Activated naive CD4-positive, alpha-beta T cell treated with anti-CD3 and anti-CD28 coated beads, Interleukin-2, amount 10 ng/mL, durations not matched to agents 7 days and 5 days (primary cell): ENCODE measurements at regions not wholly inside any gene's neighbourhood (a gene's known extent, or its start where the extent isn't known, plus 50 kb on each side); places are given as distances from the start of the nearest gene placed in this dataset.

ENCODE experiments used
- CTCF ChIA-PET: fragments of 350-600 bp; sonication (Branson Sonifier 250); formaldehyde crosslinking; loops from one replicate; lab custom pipeline; 2021; ENCODE audit warnings: antibody characterized with exemption; lab: Charles Lee
- DNase-seq: peaks from one replicate; pipeline ENCODE4 v3.0.0-alpha.2; 2020
- H3K27ac Mint-ChIP-seq: one replicate; pipeline ENCODE4 v1.8.0; 2021; ENCODE audit warnings: mild to moderate bottlenecking, moderate library complexity, mixed read lengths
- H3K27me3 Mint-ChIP-seq: one replicate; pipeline ENCODE4 v1.8.0; 2021; ENCODE audit warnings: mild to moderate bottlenecking, mixed read lengths
- H3K36me3 Mint-ChIP-seq: one replicate; pipeline ENCODE4 v1.8.0; 2021; ENCODE audit warnings: mixed read lengths
- H3K4me1 Mint-ChIP-seq: one replicate; pipeline ENCODE4 v1.8.0; 2021; ENCODE audit warnings: mixed read lengths
- H3K4me3 Mint-ChIP-seq: one replicate; pipeline ENCODE4 v1.8.0; 2021; ENCODE audit warnings: mild to moderate bottlenecking, moderate library complexity, mixed read lengths
- H3K9me3 Mint-ChIP-seq: one replicate; pipeline ENCODE4 v1.8.0; 2021; ENCODE audit warnings: mixed read lengths

GRCh38 chr6:66082914-66083313 is 375.9 kb upstream of the EYS start:
- DNase-seq = no peak
- H3K4me3 Mint-ChIP-seq = no peak overlapping the region
- H3K27ac Mint-ChIP-seq = no peak overlapping the region
- peaks cover 31% of the 10 kb centered on the region for H3K9me3 Mint-ChIP-seq
- no peaks in the 10 kb centered on the region for H3K36me3 Mint-ChIP-seq
- H3K27me3 Mint-ChIP-seq = no peaks in the 10 kb centered on the region
- H3K4me1 Mint-ChIP-seq = no peaks in the 10 kb centered on the region
- CTCF ChIA-PET = no interaction called here

GRCh38 chr6:66068907-66069306 is 361.9 kb upstream of the EYS start:
- no peaks in the 10 kb centered on the region for H3K36me3 Mint-ChIP-seq
- DNase-seq = no peak
- no peaks in the 10 kb centered on the region for H3K4me1 Mint-ChIP-seq
- no peak overlapping the region for H3K4me3 Mint-ChIP-seq
- H3K9me3 Mint-ChIP-seq = peaks cover 6% of the 10 kb centered on the region
- H3K27ac Mint-ChIP-seq = no peak overlapping the region
- no peaks in the 10 kb centered on the region for H3K27me3 Mint-ChIP-seq
- CTCF ChIA-PET = no interaction called here

- H3K27me3 Mint-ChIP-seq = no peaks in the 10 kb centered on the region
- DNase-seq = no peak
- no peaks in the 10 kb centered on the region for H3K4me1 Mint-ChIP-seq
- CTCF ChIA-PET = no interaction called here
- peaks cover 6% of the 10 kb centered on the region for H3K9me3 Mint-ChIP-seq
- H3K27ac Mint-ChIP-seq = no peak overlapping the region
- H3K4me3 Mint-ChIP-seq = no peak overlapping the region
- H3K36me3 Mint-ChIP-seq = no peaks in the 10 kb centered on the region
These were observed 361.0 kb upstream of the EYS start for GRCh38 chr6:66068033-66068432.

GRCh38 chr6:66065313-66065712 is 358.3 kb upstream of the EYS start:
- CTCF ChIA-PET = no interaction called here
- H3K4me3 Mint-ChIP-seq = no peak overlapping the region
- H3K9me3 Mint-ChIP-seq = peaks cover 2% of the 10 kb centered on the region

GRCh38 chr6:66057034-66057433 is 350.0 kb upstream of the EYS start:
- no peak overlapping the region for H3K27ac Mint-ChIP-seq
- H3K9me3 Mint-ChIP-seq = peaks cover 3% of the 10 kb centered on the region
- CTCF ChIA-PET = no interaction called here
- DNase-seq = no peak
- H3K27me3 Mint-ChIP-seq = no peaks in the 10 kb centered on the region
- H3K4me3 Mint-ChIP-seq = no peak overlapping the region
- H3K4me1 Mint-ChIP-seq = no peaks in the 10 kb centered on the region
- H3K36me3 Mint-ChIP-seq = no peaks in the 10 kb centered on the region

More at GRCh38 chr6:66065313-66065712, 358.3 kb upstream of the EYS start:
- H3K36me3 Mint-ChIP-seq = no peaks in the 10 kb centered on the region
- DNase-seq = no peak
- no peaks in the 10 kb centered on the region for H3K27me3 Mint-ChIP-seq
- no peaks in the 10 kb centered on the region for H3K4me1 Mint-ChIP-seq
- H3K27ac Mint-ChIP-seq = no peak overlapping the region

GRCh38 chr6:66054967-66055366 is 347.9 kb upstream of the EYS start:
- peaks cover 3% of the 10 kb centered on the region for H3K9me3 Mint-ChIP-seq
- no peak overlapping the region for H3K27ac Mint-ChIP-seq
- no peaks in the 10 kb centered on the region for H3K27me3 Mint-ChIP-seq
- CTCF ChIA-PET = no interaction called here
- no peak overlapping the region for H3K4me3 Mint-ChIP-seq
- DNase-seq = no peak
- H3K4me1 Mint-ChIP-seq = no peaks in the 10 kb centered on the region
- no peaks in the 10 kb centered on the region for H3K36me3 Mint-ChIP-seq

- Mint-ChIP-seq H3K9me3 (peaks cover 3% of the 10 kb centered on the region), H3K4me3 (no peak overlapping the region), H3K36me3 (no peaks in the 10 kb centered on the region), H3K27me3 (no peaks in the 10 kb centered on the region), H3K27ac (no peak overlapping the region), H3K4me1 (no peaks in the 10 kb centered on the region)
- CTCF ChIA-PET = no interaction called here
- no peak for DNase-seq
These were observed 344.8 kb upstream of the EYS start for GRCh38 chr6:66051812-66052211.

- H3K27ac Mint-ChIP-seq = no peak overlapping the region
- no peak overlapping the region for H3K4me3 Mint-ChIP-seq
- H3K27me3 Mint-ChIP-seq = no peaks in the 10 kb centered on the region
- H3K9me3 Mint-ChIP-seq = peaks cover 4% of the 10 kb centered on the region
- H3K36me3 Mint-ChIP-seq = no peaks in the 10 kb centered on the region
- CTCF ChIA-PET = no interaction called here
- no peak for DNase-seq
- no peaks in the 10 kb centered on the region for H3K4me1 Mint-ChIP-seq
These were observed 341.9 kb upstream of the EYS start for GRCh38 chr6:66048684-66049474.

- Mint-ChIP-seq H3K27me3 (no peaks in the 10 kb centered on the region), H3K36me3 (no peaks in the 10 kb centered on the region), H3K4me3 (no peak overlapping the region), H3K9me3 (peaks cover 7% of the 10 kb centered on the region), H3K27ac (no peak overlapping the region), H3K4me1 (no peaks in the 10 kb centered on the region)
- no peak for DNase-seq
- CTCF ChIA-PET = no interaction called here
These were observed 325.6 kb upstream of the EYS start for GRCh38 chr6:66032626-66033025.

GRCh38 chr6:66029391-66029790 is 322.4 kb upstream of the EYS start:
- Mint-ChIP-seq H3K36me3 (no peaks in the 10 kb centered on the region), H3K4me1 (no peaks in the 10 kb centered on the region), H3K4me3 (no peak overlapping the region), H3K27ac (no peak overlapping the region), H3K27me3 (no peaks in the 10 kb centered on the region), H3K9me3 (peaks cover 7% of the 10 kb centered on the region)
- CTCF ChIA-PET = no interaction called here
- DNase-seq = no peak

- no peak for DNase-seq
- H3K9me3 Mint-ChIP-seq = peaks cover 5% of the 10 kb centered on the region
- H3K4me3 Mint-ChIP-seq = no peak overlapping the region
- CTCF ChIA-PET = no interaction called here
- H3K4me1 Mint-ChIP-seq = no peaks in the 10 kb centered on the region
- H3K27ac Mint-ChIP-seq = no peak overlapping the region
- no peaks in the 10 kb centered on the region for H3K36me3 Mint-ChIP-seq
- no peaks in the 10 kb centered on the region for H3K27me3 Mint-ChIP-seq
These were observed 292.3 kb upstream of the EYS start for GRCh38 chr6:65999288-65999791.

- no peak overlapping the region for H3K27ac Mint-ChIP-seq
- CTCF ChIA-PET = no interaction called here
These were observed 291.5 kb upstream of the EYS start for GRCh38 chr6:65998544-65998943.

GRCh38 chr6:65997539-65997938 is 290.5 kb upstream of the EYS start:
- H3K27me3 Mint-ChIP-seq = no peaks in the 10 kb centered on the region
- no peak overlapping the region for H3K4me3 Mint-ChIP-seq
- CTCF ChIA-PET = no interaction called here
- no peak for DNase-seq
- no peak overlapping the region for H3K27ac Mint-ChIP-seq
- H3K36me3 Mint-ChIP-seq = no peaks in the 10 kb centered on the region
- H3K9me3 Mint-ChIP-seq = peaks cover 5% of the 10 kb centered on the region
- no peaks in the 10 kb centered on the region for H3K4me1 Mint-ChIP-seq

More at GRCh38 chr6:65998544-65998943, 291.5 kb upstream of the EYS start:
- DNase-seq = no peak
- H3K9me3 Mint-ChIP-seq = peaks cover 5% of the 10 kb centered on the region
- no peaks in the 10 kb centered on the region for H3K36me3 Mint-ChIP-seq
- H3K27me3 Mint-ChIP-seq = no peaks in the 10 kb centered on the region
- H3K4me3 Mint-ChIP-seq = no peak overlapping the region
- H3K4me1 Mint-ChIP-seq = no peaks in the 10 kb centered on the region

GRCh38 chr6:65996096-65996495 is 289.1 kb upstream of the EYS start:
- Mint-ChIP-seq H3K4me3 (no peak overlapping the region), H3K36me3 (no peaks in the 10 kb centered on the region), H3K27ac (no peak overlapping the region), H3K27me3 (no peaks in the 10 kb centered on the region), H3K9me3 (peaks cover 5% of the 10 kb centered on the region), H3K4me1 (no peaks in the 10 kb centered on the region)
- DNase-seq = no peak
- CTCF ChIA-PET = no interaction called here

GRCh38 chr6:65989676-65990075 is 282.6 kb upstream of the EYS start:
- no peaks in the 10 kb centered on the region for H3K36me3 Mint-ChIP-seq
- DNase-seq = no peak
- H3K4me3 Mint-ChIP-seq = no peak overlapping the region
- H3K9me3 Mint-ChIP-seq = peaks cover 18% of the 10 kb centered on the region
- no peaks in the 10 kb centered on the region for H3K4me1 Mint-ChIP-seq
- CTCF ChIA-PET = no interaction called here
- H3K27ac Mint-ChIP-seq = no peak overlapping the region
- no peaks in the 10 kb centered on the region for H3K27me3 Mint-ChIP-seq
